ENCODE measurements at regions not wholly inside any gene's neighbourhood (a gene's known extent, or its start where the extent isn't known, plus 50 kb on each side); places are given as distances from the start of the nearest gene placed in this dataset.

DNA sequence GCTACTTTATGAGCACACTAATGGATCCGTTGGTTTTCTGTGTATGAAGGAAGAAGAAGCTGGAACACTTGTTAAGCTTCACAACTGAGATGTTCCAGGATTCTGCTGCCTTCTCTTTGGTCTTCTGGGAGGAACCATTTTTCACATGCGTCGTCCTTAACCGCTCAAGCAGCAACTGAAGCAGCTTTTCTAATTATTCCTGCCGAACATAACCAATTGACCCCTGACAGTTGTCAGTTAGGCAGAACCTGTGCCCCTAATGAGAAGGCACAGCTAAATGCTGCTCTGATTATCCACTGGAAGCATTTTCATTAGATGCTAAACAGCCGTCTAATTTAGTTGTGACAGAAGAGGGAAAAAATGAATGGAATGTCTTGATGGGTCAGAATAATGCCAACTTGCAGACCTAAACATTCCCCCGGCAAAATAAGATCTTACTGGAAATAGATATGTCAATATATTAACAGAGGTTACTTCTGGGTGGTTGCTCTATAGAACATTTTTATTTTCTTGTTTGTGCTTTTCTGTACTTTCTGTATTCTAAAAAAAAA lies 85.0 kb upstream of the SMLR1 start:
- H3K27me3 ChIP-seq: no peaks in the 10 kb centered on the region
- H3K4me3 ChIP-seq (ENCODE audit: low read depth, low read length): no peak overlapping the region
- no peaks in the 10 kb centered on the region for H3K4me1 ChIP-seq
- DNase-seq: no peak
- H3K36me3 ChIP-seq: no peaks in the 10 kb centered on the region
- TF ChIP-seq, protein P1, sequence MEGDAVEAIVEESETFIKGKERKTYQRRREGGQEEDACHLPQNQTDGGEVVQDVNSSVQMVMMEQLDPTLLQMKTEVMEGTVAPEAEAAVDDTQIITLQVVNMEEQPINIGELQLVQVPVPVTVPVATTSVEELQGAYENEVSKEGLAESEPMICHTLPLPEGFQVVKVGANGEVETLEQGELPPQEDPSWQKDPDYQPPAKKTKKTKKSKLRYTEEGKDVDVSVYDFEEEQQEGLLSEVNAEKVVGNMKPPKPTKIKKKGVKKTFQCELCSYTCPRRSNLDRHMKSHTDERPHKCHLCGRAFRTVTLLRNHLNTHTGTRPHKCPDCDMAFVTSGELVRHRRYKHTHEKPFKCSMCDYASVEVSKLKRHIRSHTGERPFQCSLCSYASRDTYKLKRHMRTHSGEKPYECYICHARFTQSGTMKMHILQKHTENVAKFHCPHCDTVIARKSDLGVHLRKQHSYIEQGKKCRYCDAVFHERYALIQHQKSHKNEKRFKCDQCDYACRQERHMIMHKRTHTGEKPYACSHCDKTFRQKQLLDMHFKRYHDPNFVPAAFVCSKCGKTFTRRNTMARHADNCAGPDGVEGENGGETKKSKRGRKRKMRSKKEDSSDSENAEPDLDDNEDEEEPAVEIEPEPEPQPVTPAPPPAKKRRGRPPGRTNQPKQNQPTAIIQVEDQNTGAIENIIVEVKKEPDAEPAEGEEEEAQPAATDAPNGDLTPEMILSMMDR (IDR thresholded peaks at IDR 0.05; ENCODE audit: low read depth, low read length): no peak
- no peaks in the 10 kb centered on the region for H3K9me3 ChIP-seq

- H3K4me1 ChIP-seq: no peaks in the 10 kb centered on the region
- H3K27me3 ChIP-seq: no peaks in the 10 kb centered on the region
- no peaks in the 10 kb centered on the region for H3K36me3 ChIP-seq
- H3K4me3 ChIP-seq (ENCODE audit: low read depth, low read length): no peak overlapping the region
- no peaks in the 10 kb centered on the region for H3K9me3 ChIP-seq
- TF ChIP-seq, protein P1 (IDR thresholded peaks at IDR 0.05; ENCODE audit: low read depth, low read length): no peak
- no peak for DNase-seq
These were observed 84.0 kb upstream of the SMLR1 start for GRCh38 chr6:130743175-130743574.

GRCh38 chr6:130744576-130745366 lies 82.4 kb upstream of the SMLR1 start:
- Histone ChIP-seq H3K9me3 (no peaks in the 10 kb centered on the region; the same call in 1 of the 2 replicates), H3K36me3 (no peaks in the 10 kb centered on the region), H3K4me3 (ENCODE audit: low read depth, low read length) (no peak overlapping the region), H3K27me3 (no peaks in the 10 kb centered on the region), H3K4me1 (no peaks in the 10 kb centered on the region)
- DNase-seq: no peak
- TF ChIP-seq, protein P1 (IDR thresholded peaks at IDR 0.05; ENCODE audit: low read depth, low read length): no peak

DNA sequence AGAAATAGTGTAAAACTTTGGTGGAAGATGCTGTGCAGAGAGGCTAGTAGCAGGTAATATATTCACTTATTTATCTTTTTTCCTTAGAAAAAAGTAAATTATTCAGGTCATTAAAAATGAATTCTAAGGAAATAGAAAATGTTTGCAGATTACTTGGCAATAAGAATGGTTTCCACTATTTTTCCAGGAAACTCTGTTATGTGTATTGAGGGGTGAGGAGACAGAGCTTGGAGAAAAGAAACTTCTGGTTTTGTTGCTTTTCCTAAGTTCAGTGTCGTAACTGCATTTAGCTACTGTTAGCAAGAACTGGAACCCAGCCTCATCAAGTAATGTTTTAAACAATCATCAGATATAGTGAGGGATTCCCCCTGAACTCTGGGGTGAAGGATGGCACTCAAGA lies 79.2 kb upstream of the SMLR1 start:
- TF ChIP-seq, protein P1 (IDR thresholded peaks at IDR 0.05; ENCODE audit: low read depth, low read length): no peak
- no peaks in the 10 kb centered on the region for H3K4me1 ChIP-seq
- H3K36me3 ChIP-seq: no peaks in the 10 kb centered on the region
- no peak for DNase-seq
- H3K4me3 ChIP-seq (ENCODE audit: low read depth, low read length): no peak overlapping the region
- H3K9me3 ChIP-seq: no peaks in the 10 kb centered on the region; the same call in 1 of the 2 replicates
- H3K27me3 ChIP-seq: no peaks in the 10 kb centered on the region

DNA sequence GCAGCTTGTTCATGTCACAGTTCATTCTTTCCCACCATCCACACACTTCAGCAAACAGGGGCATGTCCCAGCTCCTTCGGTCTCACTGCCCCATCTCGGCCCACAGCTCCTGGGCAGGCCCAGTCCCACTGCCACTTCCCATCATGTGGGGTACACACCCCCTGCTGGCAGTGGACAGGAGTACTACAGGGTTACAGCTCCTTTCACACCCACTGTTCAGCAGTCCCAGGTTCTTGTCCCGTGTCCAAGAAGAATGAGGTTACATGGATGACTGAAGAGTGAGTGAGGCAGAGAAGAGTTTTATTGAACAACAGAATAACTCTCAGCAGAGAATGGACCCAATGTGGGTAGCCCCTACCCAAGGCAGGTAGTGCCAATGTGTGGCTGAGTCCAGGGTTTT lies 77.8 kb upstream of the SMLR1 start:
- H3K27me3 ChIP-seq: no peaks in the 10 kb centered on the region
- H3K4me1 ChIP-seq: no peaks in the 10 kb centered on the region
- no peak overlapping the region for H3K4me3 ChIP-seq (ENCODE audit: low read depth, low read length)
- DNase-seq: no peak
- no peaks in the 10 kb centered on the region for H3K36me3 ChIP-seq
- H3K9me3 ChIP-seq: no peaks in the 10 kb centered on the region; the same call in 1 of the 2 replicates
- TF ChIP-seq, protein P1 (IDR thresholded peaks at IDR 0.05; ENCODE audit: low read depth, low read length): 0 out of 2 replicates have a peak, but pooled peaks have one; percentile 3

- Histone ChIP-seq H3K4me1 (no peaks in the 10 kb centered on the region), H3K9me3 (no peaks in the 10 kb centered on the region; the same call in 1 of the 2 replicates), H3K27me3 (no peaks in the 10 kb centered on the region), H3K36me3 (no peaks in the 10 kb centered on the region), H3K4me3 (ENCODE audit: low read depth, low read length) (no peak overlapping the region)
- DNase-seq: no peak
- TF ChIP-seq, protein P1 (IDR thresholded peaks at IDR 0.05; ENCODE audit: low read depth, low read length): no peak
These were observed 74.9 kb upstream of the SMLR1 start for GRCh38 chr6:130752267-130752666.
